ENCODE measurements at regions not wholly inside any gene's neighbourhood (a gene's known extent, or its start where the extent isn't known, plus 50 kb on each side); places are given as distances from the start of the nearest gene placed in this dataset.

DNA sequence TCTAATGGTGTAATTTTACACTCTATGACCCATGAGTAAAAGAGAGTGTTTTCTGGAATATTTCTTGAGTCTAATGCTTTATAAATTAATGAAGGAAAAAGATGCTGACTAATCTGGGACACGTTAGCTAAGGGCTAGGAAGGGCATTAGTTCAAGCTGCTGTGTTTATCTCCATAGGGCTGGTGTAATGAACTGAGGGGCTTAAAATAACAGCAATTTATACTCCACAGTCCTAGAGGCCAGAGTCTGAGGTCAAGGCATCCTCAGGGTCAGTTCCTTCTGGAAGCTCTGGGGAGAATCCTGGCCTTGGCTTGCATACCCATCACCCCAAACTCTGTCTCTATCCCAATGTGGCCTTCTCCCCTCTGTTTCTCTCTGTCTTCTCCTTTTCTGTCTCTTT lies 105.2 kb upstream of the PFKP start:
- TF ChIP-seq, protein P1, sequence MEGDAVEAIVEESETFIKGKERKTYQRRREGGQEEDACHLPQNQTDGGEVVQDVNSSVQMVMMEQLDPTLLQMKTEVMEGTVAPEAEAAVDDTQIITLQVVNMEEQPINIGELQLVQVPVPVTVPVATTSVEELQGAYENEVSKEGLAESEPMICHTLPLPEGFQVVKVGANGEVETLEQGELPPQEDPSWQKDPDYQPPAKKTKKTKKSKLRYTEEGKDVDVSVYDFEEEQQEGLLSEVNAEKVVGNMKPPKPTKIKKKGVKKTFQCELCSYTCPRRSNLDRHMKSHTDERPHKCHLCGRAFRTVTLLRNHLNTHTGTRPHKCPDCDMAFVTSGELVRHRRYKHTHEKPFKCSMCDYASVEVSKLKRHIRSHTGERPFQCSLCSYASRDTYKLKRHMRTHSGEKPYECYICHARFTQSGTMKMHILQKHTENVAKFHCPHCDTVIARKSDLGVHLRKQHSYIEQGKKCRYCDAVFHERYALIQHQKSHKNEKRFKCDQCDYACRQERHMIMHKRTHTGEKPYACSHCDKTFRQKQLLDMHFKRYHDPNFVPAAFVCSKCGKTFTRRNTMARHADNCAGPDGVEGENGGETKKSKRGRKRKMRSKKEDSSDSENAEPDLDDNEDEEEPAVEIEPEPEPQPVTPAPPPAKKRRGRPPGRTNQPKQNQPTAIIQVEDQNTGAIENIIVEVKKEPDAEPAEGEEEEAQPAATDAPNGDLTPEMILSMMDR (IDR thresholded peaks at IDR 0.05), result no peak
- Histone ChIP-seq H3K4me3 (no peak overlapping the region), H3K36me3 (no peaks in the 10 kb centered on the region), H3K9me3 (peaks cover 0 to 6% (median 0%) of the 10 kb centered on the region in 11 donors), H3K27me3 (peaks cover 0 to 28% (median 6%) of the 10 kb centered on the region in 7 donors), H3K4me1 (no peaks in the 10 kb centered on the region), H3K27ac (no peak overlapping the region)
- WGBS, 2 donors, result 64 to 66% methylated on average over 1 of the region's 1 CpG
- intact Hi-C loops (cut with DNase I), result no loop called here
- no peak for DNase-seq
- no peak for ATAC-seq

DNA sequence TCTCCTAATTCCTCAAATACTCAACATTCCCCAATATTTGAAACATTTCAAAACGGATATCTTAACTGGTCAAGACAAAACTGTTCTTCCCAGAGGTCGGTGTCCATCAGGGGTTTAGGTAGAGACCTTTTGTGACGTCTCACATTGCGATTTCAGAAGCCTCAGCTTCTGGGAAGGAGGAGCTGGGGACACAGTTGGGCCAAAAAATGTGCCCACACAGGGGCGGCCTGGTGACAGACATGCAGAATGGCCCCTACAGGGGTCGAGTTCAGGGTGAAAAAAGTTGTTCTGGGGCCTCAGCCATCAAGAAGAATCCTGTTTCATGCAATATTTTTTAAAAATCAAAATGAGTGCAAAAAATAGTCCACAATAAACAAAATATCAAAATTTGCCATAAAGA lies 108.7 kb upstream of the PFKP start:
- no peaks in the 10 kb centered on the region for H3K4me1 ChIP-seq
- no peak for ATAC-seq
- TF ChIP-seq, protein P1 (IDR thresholded peaks at IDR 0.05), result no peak
- H3K4me3 ChIP-seq, result no peak overlapping the region
- no peak overlapping the region for H3K27ac ChIP-seq
- intact Hi-C loops (cut with DNase I), result no loop called here
- DNase-seq, result no peak
- WGBS, 2 donors, result 70 to 71% methylated on average over 6 of the region's 6 CpGs
- H3K36me3 ChIP-seq, result no peaks in the 10 kb centered on the region
- peaks cover 0 to 7% (median 0%) of the 10 kb centered on the region in 7 donors for H3K27me3 ChIP-seq
- peaks cover 0 to 6% (median 0%) of the 10 kb centered on the region in 11 donors for H3K9me3 ChIP-seq

DNA sequence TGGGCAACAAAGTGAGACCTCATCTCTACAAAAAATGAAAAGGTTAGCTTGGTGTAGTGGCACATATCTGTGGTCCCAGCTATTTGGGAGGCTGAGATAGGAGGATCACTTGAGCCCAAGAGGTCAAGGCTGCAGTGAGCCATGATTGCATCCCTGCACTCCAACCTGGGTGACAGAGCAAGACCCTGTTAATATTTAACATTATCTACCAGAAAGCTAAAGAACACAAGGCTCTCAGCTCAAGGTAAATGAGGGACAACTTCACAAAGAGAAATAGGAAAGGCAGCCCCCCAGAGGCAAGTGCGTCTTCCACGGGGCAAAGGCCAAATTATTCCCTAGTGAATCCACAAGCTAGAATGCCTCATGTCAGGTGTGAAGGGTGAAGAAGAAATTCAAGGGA lies 109.6 kb upstream of the PFKP start:
- DNase-seq, result no peak
- no peaks in the 10 kb centered on the region for H3K36me3 ChIP-seq
- ATAC-seq, result no peak
- peaks cover 0 to 6% (median 0%) of the 10 kb centered on the region in 11 donors for H3K9me3 ChIP-seq
- TF ChIP-seq, protein P1 (IDR thresholded peaks at IDR 0.05), result no peak
- peaks cover 0 to 4% (median 0%) of the 10 kb centered on the region in 7 donors for H3K27me3 ChIP-seq
- WGBS, 2 donors, result 80 to 91% methylated on average over 2 of the region's 2 CpGs
- no peak overlapping the region for H3K4me3 ChIP-seq
- no peak overlapping the region for H3K27ac ChIP-seq
- H3K4me1 ChIP-seq, result no peaks in the 10 kb centered on the region
- intact Hi-C loops (cut with DNase I), result no loop called here

DNA sequence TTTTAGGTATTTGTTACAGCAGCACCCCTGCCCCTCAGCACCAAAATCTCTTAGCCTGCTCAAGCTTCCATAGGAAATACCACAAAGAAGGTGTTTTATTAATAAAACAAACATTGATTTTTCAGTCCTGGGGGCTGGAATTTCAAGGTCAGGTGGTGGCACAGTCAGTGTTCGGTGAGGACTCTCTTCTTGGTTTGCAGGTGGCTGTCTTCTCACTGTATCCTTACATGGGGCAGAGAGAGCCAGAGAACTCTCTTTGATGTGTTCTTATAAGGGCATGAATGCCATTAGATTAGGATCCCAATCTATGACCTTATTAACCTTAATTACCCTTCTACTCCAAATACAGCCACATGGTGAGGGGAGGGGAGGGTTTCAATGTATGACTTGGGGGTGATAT lies 112.3 kb upstream of the PFKP start:
- Histone ChIP-seq H3K4me3 (no peak overlapping the region), H3K4me1 (no peaks in the 10 kb centered on the region), H3K9me3 (peaks cover 0 to 2% (median 0%) of the 10 kb centered on the region in 11 donors), H3K27me3 (peaks cover 0 to 13% (median 3%) of the 10 kb centered on the region in 7 donors), H3K36me3 (no peaks in the 10 kb centered on the region), H3K27ac (no peak overlapping the region)
- WGBS, 2 donors, result 67 to 69% methylated on average over 1 of the region's 1 CpG
- DNase-seq, result no peak
- ATAC-seq, result no peak
- TF ChIP-seq, protein P1 (IDR thresholded peaks at IDR 0.05), result no peak
- intact Hi-C loops (cut with DNase I), result no loop called here
